GM18909 (cell line): ENCODE measurements at regions not wholly inside any gene's neighbourhood (a gene's known extent, or its start where the extent isn't known, plus 50 kb on each side); places are given as distances from the start of the nearest gene placed in this dataset.

Experiments
- ATAC-seq: cut with Tn5 transposase; IDR thresholded peaks from one replicate; pipeline ENCODE4 v1.9.1; 2021; ENCODE audit warnings: mild to moderate bottlenecking; ENCODE audit not compliant: unreplicated experiment, poor library complexity

DNA sequence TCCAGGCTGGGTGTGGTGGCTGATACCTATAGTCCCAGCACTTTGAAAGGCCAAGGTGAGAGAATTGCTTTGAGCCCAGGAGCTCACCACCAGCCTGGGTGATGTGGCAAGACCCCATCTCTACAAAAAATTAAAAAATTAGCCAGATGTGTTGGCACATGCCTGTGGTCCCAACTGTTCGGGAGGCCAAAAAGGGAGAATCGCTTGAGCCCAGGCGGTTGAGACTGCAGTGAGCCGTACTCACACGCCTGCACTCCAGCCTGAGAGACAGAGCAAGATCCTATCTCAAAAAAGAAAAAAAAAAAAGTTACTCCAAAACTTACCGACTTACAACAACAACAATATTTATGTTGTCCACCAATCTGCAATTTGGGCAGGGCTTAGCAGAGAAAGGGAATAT is 178.0 kb upstream of the FN1 start:
- no peak for ATAC-seq

DNA sequence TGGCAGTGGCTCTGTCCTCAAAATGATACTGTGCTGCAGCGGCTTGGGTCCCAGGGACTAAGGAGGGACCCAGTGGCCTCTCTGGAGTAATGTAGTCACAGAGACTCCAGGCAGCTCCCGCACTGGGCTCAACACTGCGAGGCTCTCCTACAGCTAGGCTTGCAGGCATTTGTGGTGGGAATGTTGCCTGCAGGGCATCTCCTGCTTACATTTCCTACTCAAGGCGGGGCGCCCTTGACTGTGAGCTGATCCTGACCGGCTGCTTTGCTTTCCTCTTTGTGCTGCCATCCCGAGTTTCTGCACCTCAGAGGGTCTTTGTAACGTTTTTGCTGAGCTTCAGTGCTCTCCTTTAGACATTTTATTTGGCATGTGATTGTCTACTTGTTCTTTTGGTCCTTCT is 177.4 kb upstream of the FN1 start:
- no peak for ATAC-seq

DNA sequence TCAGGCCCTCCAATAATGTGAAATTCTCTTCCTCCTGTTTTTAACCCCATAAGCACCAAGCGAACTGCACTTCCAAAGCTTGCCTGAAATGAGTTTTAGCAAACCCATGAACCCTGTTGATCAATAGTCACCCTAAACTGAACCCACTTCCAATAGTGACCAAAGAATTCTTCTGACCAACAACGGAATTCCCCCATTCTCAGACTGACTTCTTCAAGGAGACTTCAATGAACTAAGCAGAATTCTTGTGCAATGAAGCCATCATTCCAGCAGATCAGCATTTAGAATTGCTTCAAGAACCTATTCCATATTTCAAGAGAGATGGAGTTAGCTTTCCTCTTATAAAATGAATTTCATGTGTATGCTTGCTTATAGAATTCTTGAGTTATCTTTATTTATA is 176.9 kb upstream of the FN1 start:
- no peak for ATAC-seq

DNA sequence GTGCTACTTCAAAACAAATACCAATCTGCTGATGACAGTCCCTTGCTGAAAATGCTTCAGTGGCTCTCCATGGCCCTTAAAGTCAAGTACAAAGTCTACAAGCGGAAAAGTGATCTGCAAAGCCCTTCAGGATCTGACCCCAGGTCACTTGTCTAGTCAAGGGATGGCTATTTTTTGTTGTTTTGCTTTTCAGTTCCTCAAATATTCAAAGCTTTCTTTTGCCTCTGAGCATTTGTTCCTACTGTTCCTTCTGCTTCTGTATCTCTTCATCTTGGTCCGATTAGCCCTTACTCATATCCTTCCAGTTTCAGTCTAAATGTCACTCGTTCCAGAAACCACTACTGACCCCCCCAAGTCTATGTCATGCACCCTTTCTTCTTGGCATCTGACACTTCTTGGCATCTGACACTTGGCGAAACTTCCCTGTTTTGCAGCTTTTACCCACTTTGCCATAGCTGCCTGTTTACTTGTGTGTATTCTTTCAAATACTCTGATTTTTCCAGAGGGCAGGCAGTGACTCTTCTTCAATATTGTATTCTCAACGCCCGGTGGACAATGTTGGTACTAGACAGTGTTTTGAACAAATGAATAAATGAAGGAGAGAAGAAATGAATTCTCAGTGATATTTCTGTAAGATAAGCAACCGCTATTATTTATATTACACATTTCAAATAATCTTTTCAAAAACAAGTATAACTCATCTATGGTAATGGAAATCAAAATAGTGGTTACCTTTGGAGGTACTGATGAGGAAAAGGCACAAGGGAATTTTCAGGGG is 175.9 kb upstream of the FN1 start:
- no peak for ATAC-seq

DNA sequence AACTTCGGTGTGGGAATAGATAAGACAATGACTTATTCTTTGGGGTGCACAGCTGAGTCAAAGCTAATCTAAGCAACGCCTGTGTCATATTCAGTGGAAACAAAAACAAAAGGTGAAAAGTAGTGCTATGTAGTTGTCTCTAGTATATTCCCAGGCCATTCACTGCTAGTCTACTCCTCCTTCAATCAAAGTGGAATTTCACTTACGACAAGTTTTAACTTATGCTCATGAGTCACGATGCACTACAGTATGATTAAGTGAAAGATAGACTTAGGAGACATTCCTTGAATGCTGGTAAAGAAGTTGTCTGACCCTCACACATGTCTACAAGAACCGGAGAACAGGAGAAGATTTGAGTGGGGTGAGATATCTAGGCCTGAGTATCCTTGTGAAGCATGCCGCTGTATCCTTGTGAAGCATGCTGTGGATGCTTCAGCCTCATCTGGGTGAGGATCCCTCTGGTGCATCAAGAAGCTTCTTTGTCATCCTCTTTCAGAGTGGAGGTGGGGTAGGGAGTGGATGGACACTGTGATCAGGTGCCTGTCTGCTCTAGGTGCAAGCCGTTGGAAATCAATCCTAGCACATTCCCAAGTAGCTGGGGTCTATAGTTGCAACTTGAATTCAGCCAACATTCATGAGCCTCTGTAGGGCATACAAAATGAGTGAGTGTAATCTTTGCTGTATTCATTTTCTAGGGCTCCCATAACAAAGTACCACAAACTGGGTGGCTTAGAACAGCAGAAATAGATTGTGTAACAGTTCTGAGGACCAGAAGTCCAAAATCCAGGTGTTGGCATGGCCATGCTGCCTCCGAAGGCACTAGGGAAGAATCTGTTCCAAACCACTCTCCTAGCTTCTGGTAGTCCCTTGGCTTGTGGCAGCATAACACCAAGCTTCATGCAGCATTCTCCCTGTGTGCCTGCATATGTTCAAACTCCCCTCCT is 173.5 kb upstream of the FN1 start:
- no peak for ATAC-seq

DNA sequence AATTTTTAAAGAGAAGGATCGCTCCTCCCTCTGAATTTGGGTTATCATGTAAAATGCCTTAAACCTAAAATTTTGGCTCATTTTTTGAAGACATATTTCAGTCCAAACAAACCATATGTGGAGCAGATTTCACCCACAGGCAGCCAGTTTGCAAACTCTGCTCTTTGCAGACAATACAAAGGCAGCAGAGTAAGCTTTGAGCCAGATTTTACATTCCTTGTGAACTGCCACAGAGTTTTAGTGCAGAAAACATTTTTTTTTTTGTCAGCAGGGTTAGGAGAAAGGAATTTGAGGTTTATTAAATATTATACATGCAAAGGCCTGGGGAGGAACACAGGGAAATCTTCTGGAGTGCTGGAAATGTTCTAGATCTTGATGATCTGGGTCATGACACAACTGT is 171.9 kb upstream of the FN1 start:
- ATAC-seq, result no peak

GRCh38 chr2:215606219-215606618 is 170.4 kb upstream of the FN1 start:
- peak; percentile 48 for ATAC-seq

DNA sequence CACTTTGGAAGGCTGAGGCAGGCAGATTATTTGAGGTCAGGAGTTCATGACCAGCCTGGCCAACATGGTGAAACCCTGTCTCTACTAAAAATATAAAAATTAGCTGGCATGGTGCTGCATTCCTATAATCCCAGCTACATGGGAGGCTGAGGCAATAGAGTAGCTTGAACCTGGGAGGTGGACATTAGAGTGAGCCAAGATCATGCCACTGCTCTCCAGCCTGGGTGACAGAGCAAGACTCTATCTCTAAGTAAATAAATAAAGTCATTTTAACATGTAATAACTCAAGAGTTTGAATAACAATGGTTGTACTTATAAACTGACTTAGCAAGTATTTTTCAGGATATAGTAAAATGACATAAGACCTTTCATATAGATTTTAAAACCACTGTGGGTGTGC is 169.3 kb upstream of the FN1 start:
- ATAC-seq, result no peak

DNA sequence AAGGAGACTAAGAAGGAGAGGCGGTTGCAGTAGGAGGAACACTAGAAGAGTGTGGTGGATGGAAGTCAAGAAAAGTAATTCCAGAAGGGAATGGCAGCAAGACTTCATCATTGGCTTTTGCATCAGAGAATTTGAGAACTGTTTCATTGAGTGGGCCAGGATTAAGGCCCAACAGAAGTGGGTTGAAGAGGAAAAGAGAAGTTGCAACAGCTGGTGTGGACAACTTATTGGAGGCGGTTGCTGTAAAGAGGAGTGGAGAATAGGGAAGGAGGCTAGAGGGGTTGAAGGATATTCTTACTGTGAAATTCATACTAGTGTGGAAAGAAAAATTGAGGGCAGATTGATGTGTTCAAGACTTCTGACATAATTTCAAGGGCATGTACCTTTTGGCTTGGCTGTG is 168.7 kb upstream of the FN1 start:
- ATAC-seq, result no peak

- ATAC-seq, result no peak
Measured at GRCh38 chr2:215603440-215603839, 167.6 kb upstream of the FN1 start.

- no peak for ATAC-seq
Measured at GRCh38 chr2:215602997-215603396, 167.1 kb upstream of the FN1 start.

DNA sequence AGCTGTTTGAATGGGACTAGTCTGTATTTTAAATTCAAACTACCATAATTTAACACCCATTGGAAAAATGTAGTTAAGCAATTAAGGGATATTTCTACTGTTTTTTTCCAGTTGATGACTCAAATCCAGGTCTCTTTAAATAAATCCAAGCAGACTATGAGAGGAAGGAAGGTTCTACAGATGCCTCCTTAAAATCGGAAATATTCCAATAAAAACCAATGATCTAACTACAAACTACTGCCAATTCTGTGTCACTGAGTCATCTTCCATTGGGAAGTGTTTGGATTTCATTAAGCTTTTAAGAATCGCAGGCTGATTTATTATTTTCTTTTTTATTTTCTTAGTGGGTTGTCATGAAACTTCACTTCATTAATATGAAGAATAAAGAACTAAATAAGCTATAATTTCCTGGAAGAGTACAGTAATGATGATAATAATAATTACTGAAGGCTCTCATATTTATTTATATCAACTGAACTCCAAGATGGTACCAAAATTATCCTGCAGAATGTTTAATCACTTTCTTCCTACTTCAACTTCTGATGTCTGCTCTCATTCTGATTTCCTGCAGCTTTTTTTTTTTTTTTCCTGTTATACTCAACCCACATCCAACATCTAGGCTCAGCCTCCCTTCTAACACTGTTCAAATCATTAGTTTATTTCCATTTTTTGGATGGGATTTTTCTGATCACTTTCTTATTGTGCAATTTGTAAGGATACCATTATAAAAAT is 166.3 kb upstream of the FN1 start:
- ATAC-seq, result no peak

- ATAC-seq, result no peak
Measured at GRCh38 chr2:215601526-215601925, 165.7 kb upstream of the FN1 start.

GRCh38 chr2:215598376-215598975 is 162.6 kb upstream of the FN1 start:
- no peak for ATAC-seq

- ATAC-seq, result no peak
Measured at GRCh38 chr2:215597577-215597976, 161.7 kb upstream of the FN1 start.

- no peak for ATAC-seq
Measured at GRCh38 chr2:215594766-215595165, 158.9 kb upstream of the FN1 start.

DNA sequence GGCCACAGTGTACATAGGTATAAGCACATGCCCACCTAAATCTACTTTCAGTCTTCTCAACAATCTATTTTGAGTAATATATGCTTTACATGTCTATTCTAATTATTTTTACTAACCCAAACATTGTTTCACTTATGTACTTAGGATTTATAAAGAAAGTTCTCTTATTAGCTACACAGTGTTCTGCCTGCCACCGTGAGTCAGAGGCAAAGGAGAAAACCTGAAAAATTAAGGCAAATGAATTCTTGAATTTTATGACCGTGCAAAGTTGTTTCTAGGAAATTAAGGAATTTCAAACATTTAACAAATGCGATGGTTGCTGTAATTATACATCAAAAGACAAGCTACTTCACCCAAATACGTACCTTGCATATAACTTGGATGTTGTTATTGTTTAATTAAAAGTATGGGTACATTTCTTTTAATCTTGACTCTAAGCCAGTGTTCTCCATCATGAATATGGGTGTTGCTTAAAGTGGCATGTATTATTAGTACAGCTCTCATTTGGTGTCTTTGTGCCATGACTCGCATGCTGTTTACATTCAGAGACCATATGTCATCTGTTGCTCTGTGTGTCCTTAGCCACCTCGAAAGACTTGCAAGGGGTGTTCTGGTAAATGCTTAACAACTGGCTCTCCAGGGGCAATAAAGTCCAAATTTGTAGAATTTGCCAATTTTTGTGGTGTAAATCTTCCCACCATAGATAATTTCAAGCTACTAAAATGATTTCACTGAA is 154.3 kb upstream of the FN1 start:
- ATAC-seq, result no peak

GRCh38 chr2:215583881-215584280 is 148.0 kb upstream of the FN1 start:
- no peak for ATAC-seq

- no peak for ATAC-seq
Measured at GRCh38 chr2:215579809-215580208, 143.9 kb upstream of the FN1 start.

GRCh38 chr2:215577356-215577755 is 141.5 kb upstream of the FN1 start:
- ATAC-seq, result no peak
